GM19467 (cell line): ENCODE measurements at regions not wholly inside any gene's neighbourhood (a gene's known extent, or its start where the extent isn't known, plus 50 kb on each side); places are given as distances from the start of the nearest gene placed in this dataset.
"Not testable (repeated sequence)": the region's sequence is repeated elsewhere in the genome, so short reads cannot be mapped to it uniquely, and the experiment has no call there.

Experiments used
- ATAC-seq: cut with Tn5 transposase; IDR thresholded peaks from one replicate; pipeline ENCODE4 v1.9.1; 2021; ENCODE audit warnings: mild to moderate bottlenecking, moderate library complexity; ENCODE audit not compliant: unreplicated experiment

GRCh38 chr18:57887543-57888383 is 84.6 kb upstream of the ATP8B1 start:
- ATAC-seq: no peak

DNA sequence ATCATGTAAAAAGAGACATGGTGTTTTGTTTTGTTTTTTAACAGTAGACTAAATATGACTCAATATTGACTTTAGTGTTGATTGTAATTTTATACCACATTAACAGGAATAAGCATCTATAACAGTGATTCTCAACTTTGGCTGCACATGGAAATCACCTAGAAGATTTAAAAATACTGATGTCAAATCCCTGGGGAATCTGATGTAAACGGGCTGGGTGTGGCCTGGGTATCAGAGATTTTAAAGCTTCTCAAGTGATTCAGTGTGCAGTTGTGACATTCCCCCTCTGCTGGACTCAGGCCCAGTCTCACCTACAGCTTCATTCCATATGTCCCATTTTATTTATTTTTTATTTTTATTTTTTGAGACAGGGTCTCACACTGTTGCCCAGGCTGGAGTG is 82.8 kb upstream of the ATP8B1 start:
- no peak for ATAC-seq

DNA sequence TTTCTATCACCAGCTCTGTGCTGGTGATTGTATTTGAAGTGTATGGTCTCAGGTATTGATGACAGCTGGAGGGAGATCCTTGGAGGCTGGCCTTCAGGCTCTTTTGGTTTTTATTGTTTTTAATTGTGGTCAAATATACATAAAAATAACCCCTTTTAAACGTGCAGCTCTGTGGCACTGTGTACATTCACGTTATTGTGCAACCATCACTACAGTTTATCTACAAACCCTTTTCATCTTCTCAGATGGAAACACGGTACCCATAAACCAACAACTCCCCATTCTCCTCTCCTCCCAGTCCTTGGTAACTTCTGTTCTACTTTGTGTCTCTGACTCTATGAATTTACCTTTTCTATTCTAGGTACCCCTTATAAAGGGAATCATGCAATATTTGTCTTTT is 79.3 kb upstream of the ATP8B1 start:
- ATAC-seq: no peak

DNA sequence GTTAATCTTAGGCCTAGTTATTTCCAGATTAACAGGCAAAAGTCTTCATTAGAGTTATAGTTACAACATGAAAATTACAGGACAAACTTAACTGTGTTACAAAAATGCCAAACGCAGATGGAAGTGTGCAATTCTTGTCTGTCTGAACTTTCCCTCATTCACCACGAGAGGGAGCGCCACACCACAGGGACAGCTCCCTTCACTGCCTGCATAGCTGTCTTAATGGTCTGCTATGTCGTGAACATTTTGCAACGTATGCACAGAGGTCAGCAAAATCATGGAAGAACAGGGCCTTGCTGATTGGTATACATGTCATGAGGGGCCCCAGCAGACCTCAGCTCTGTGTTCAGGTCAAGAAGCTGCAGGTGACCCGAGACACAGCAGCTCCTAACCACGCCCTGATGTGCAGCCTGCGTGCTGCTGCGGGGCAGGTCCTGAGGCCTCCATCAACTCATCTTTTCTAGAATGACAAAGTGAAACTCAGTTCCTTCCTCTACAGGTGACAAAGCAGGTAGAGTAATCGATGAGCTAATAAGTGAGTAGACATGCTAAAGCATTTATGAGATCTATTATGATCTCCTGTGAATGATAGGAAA is 78.8 kb upstream of the ATP8B1 start:
- peak; percentile 94 for ATAC-seq

GRCh38 chr18:57879924-57880323 is 76.8 kb upstream of the ATP8B1 start:
- not testable (repeated sequence) for ATAC-seq

DNA sequence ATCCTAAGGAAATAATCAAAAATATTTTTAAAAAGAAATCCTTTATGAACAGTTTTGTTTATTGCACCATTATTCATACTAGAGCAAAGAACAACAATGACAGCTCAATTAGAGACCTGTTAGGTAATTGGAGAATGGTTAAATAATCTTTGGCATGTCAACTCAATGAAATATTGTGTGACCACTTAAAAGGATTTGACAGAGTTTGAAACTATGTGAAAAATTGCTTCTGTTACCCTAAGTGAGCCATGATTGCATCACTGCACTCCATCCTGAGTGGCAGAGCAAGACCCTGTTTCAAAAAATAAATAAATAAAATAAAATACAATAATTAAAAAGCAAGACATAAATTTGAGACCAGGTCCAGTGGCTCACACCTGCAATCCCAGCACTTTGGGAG is 66.1 kb upstream of the ATP8B1 start:
- no peak for ATAC-seq

DNA sequence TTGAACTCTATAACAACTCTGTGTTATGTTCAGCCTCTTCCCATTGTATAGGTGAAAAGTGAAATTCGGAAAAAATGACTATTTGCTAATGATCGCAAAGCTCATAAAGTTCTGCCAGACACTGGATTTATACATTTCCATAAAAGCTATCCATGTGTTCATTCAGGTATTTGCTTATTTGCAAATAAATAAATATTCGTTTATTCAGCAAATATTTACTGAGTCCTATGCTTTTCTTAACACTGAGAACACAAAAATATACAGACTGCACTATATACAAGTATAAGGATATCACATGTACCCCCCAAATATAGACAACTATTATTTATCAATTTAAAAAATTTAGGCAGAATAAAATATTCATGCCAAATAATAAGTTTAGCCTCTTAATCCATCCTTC is 63.2 kb upstream of the ATP8B1 start:
- ATAC-seq: no peak

GRCh38 chr18:57864615-57865121 is 61.6 kb upstream of the ATP8B1 start:
- no peak for ATAC-seq

DNA sequence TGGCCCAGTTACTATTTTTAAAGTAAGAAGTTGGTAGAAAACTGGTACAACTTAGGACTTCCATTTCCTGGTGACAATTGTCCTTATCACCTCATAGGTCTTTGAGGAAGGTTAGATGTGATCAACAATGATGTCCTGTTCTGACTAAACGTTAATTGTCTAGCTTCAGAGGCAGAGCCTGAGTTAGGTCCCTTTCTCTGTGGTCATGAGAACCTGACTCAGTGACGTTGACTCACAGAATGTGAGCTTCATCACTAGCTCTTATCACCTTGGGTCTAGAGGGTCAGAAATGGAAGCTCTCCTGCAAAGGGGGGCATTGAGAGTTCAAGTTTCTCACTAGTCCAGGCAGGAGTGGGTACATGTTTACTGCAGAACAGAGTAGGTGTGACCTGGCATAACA is 60.6 kb upstream of the ATP8B1 start:
- ATAC-seq: no peak

GRCh38 chr18:57859314-57859713 is 56.2 kb upstream of the ATP8B1 start:
- ATAC-seq: no peak

DNA sequence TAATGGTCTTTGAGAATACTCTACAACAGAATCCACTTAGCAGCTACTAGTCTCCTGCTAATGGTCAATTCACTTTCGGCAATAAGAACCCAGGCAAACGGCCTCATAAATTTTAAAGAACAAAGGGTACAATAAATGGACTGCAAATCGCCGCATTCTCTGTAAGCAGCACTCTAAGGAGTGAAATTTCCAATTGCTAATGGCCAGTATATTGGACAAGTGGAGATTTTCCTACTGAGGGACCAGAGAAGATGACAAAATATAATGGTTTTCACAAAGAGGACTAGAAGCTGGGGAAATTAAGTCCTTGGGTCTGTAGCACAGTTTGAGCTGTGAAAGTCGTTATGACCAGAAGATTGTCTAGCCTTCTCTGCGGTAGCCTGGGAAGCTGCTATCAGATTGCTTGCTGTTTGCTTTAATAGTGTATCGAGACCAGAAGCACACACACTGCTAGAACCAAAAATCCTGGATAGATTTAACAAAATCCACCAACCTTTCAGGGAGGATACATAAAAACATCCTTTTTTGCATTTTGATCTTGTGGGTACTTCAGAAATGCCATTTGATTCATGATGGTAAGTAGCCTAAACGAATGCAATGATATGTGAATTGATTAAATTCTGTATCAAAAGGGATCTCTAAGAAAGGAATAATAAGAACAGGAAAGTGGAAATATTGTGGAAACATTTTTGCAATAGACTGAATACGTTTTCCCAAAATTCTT is 53.6 kb upstream of the ATP8B1 start:
- no peak for ATAC-seq

- ATAC-seq: no peak
Observed at GRCh38 chr18:57856128-57856527, 53.0 kb upstream of the ATP8B1 start.

GRCh38 chr18:57855551-57855950 is 52.4 kb upstream of the ATP8B1 start:
- ATAC-seq: no peak

GRCh38 chr18:57854726-57855125 is 51.6 kb upstream of the ATP8B1 start:
- no peak for ATAC-seq

DNA sequence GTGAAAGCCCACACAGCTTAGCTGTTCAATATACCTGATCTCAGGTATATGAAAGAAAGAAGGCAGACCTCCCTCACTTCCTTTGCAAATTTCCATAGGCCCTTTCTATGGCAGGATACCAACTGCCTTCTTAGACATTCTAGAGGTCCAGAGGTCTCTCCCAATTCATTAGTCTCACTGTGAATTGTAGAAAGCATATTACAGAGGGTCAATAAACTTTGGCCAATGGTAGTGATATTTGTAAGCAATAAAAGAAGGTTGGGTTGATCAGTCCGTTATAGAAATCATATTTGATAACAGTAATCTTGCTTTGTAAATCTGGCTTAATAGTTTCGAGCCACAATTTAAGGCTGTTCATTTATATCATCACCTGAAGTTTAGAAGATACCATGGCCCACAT is 50.7 kb upstream of the ATP8B1 start:
- ATAC-seq: no peak

- ATAC-seq: no peak
Observed at GRCh38 chr18:57853133-57853532, 50.0 kb upstream of the ATP8B1 start.
